ENCODE measurements at regions not wholly inside any gene's neighbourhood (a gene's known extent, or its start where the extent isn't known, plus 50 kb on each side); places are given as distances from the start of the nearest gene placed in this dataset.

GRCh38 chr7:32393861-32394260, 96.3 kb downstream of the LSM5 start:
- no peak overlapping the region for H3K4me3 ChIP-seq (ENCODE audit: low read depth, low read length)
- POLR2A ChIA-PET, result no interaction called here
- CTCF ChIA-PET, result no interaction called here
- DNase-seq (ENCODE audit: low read depth, low spot score), result no peak
- no peak for TF ChIP-seq CTCF (IDR thresholded peaks at IDR 0.05; ENCODE audit: insufficient read depth, low read length, missing control alignments)

GRCh38 chr7:32390210-32390609, 100.0 kb downstream of the LSM5 start:
- ChIA-PET POLR2A (no interaction called here), CTCF (no interaction called here)
- no peak for TF ChIP-seq CTCF (IDR thresholded peaks at IDR 0.05; ENCODE audit: insufficient read depth, low read length, missing control alignments)
- no peak overlapping the region for H3K4me3 ChIP-seq (ENCODE audit: low read depth, low read length)
- no peak for DNase-seq (ENCODE audit: low read depth, low spot score)

- ChIA-PET CTCF (no interaction called here), POLR2A (no interaction called here)
- no peak for TF ChIP-seq CTCF (IDR thresholded peaks at IDR 0.05; ENCODE audit: insufficient read depth, low read length, missing control alignments)
- no peak overlapping the region for H3K4me3 ChIP-seq (ENCODE audit: low read depth, low read length)
- DNase-seq (ENCODE audit: low read depth, low spot score), result no peak
Observed at GRCh38 chr7:32385316-32385956, 104.7 kb downstream of the LSM5 start.

GRCh38 chr7:32381024-32381601, 109.1 kb downstream of the LSM5 start:
- no peak overlapping the region for H3K4me3 ChIP-seq (ENCODE audit: low read depth, low read length)
- DNase-seq (ENCODE audit: low read depth, low spot score), result no peak
- POLR2A ChIA-PET, result no interaction called here
- no peak for TF ChIP-seq CTCF (IDR thresholded peaks at IDR 0.05; ENCODE audit: insufficient read depth, low read length, missing control alignments)
- CTCF ChIA-PET, result no interaction called here

- CTCF ChIA-PET, result no interaction called here
- DNase-seq (ENCODE audit: low read depth, low spot score), result no peak
- TF ChIP-seq CTCF (IDR thresholded peaks at IDR 0.05; ENCODE audit: insufficient read depth, low read length, missing control alignments), result no peak
- POLR2A ChIA-PET, result interaction anchor here (0.6 kb wide), 1 partner anchor 172 kb away, joined by 6 read pairs; no protein-coding TSS in a partner anchor
- H3K4me3 ChIP-seq (ENCODE audit: low read depth, low read length), result no peak overlapping the region
Observed at GRCh38 chr7:32379510-32380112, 110.6 kb downstream of the LSM5 start.

GRCh38 chr7:32378988-32379387, 111.2 kb downstream of the LSM5 start:
- H3K4me3 ChIP-seq (ENCODE audit: low read depth, low read length), result no peak overlapping the region
- DNase-seq (ENCODE audit: low read depth, low spot score), result no peak
- TF ChIP-seq CTCF (IDR thresholded peaks at IDR 0.05; ENCODE audit: insufficient read depth, low read length, missing control alignments), result no peak
- CTCF ChIA-PET, result no interaction called here
- POLR2A ChIA-PET, result no interaction called here

Data from AG04449 (cell line).